ENCODE measurements at regions not wholly inside any gene's neighbourhood (a gene's known extent, or its start where the extent isn't known, plus 50 kb on each side); places are given as distances from the start of the nearest gene placed in this dataset.

GRCh38 chr20:50376179-50376887 is 133.8 kb upstream of the PTPN1 start:
- Histone ChIP-seq H3K23ac (ENCODE audit: low read length) (no peak overlapping the region), H3K9ac (ENCODE audit: low read length) (no peak overlapping the region), H2BK5ac (ENCODE audit: low read depth, low read length, poor library complexity) (no peak overlapping the region), H2AFZ (ENCODE audit: insufficient read depth, low read length, poor library complexity) (no peak overlapping the region), H3K4ac (ENCODE audit: low read depth, low read length) (no peak overlapping the region), H3K36me3 (ENCODE audit: control insufficient read depth in 1 of 2, insufficient read depth in 2 of 2, low read length in 2 of 2) (no peaks in the 10 kb centered on the region), H3K27ac (ENCODE audit: low read depth, low read length) (no peak overlapping the region), H4K8ac (ENCODE audit: low read depth, low read length) (no peak overlapping the region), H3K14ac (ENCODE audit: low read length) (no peak overlapping the region), H3K4me1 (ENCODE audit: control insufficient read depth in 1 of 2, insufficient read depth in 2 of 2, low read length in 2 of 2) (peaks cover 4 to 7% of the 10 kb centered on the region in 2 experiments), H3K27me3 (ENCODE audit: insufficient read depth, low read length) (no peaks in the 10 kb centered on the region), H3K79me1 (ENCODE audit: low read length) (peaks cover 9% of the 10 kb centered on the region), H4K12ac (ENCODE audit: low read depth, low read length) (no peak overlapping the region), H3K4me2 (ENCODE audit: low read length) (no peak overlapping the region), H2AK5ac (ENCODE audit: low read length) (no peak overlapping the region), H3K4me3 (ENCODE audit: low read depth, low read length) (no peak overlapping the region), H2BK120ac (ENCODE audit: insufficient read depth, low read length, poor library complexity) (no peak overlapping the region), H3K79me2 (ENCODE audit: control insufficient read depth, insufficient read depth, low read length, poor library complexity) (no peaks in the 10 kb centered on the region), H3K18ac (ENCODE audit: low read length) (no peak overlapping the region), H2BK12ac (ENCODE audit: low read length) (no peak overlapping the region), H3K9me3 (ENCODE audit: insufficient read depth, low read depth, low read length) (peaks cover 3% of the 10 kb centered on the region), H4K91ac (ENCODE audit: low read depth, low read length) (peak overlapping the region; percentile 5)
- peak in 1 of 2 donors; percentile 38 for DNase-seq
- no CpG with 5 or more reads among the region's 14 CpGs for WGBS (ENCODE audit: extremely low coverage, insufficient coverage, insufficient read length)

DNA sequence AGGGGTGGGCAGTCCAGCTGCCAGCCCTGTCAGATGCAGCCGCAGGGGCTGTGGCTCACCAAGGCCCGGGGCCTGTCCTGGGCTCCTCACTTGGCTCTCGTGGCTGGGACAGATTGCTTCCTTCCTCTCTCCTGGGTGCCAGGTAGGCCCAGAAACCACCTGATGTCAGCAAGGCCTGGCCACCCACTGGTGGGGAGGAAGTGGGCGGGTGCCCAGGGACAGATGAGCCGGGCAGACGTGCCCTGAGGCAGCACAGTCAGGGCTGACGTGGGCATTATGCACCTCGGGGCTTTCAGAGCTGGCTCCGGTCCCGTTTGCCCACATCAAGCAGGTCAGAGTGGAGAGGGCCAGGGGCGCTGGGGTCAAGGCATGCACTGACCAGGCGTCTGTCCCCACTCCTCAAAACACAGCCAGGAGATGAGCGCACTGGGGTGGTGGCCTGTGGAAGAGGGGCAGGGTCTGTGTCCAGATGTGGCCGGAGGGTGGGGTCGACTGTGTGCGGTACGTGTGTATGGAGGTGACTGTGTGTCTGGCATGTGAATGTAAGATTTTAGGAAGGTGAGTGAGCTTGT is 133.2 kb upstream of the PTPN1 start:
- peaks cover 3% of the 10 kb centered on the region for H3K9me3 ChIP-seq (ENCODE audit: insufficient read depth, low read depth, low read length)
- H4K12ac ChIP-seq (ENCODE audit: low read depth, low read length), result no peak overlapping the region
- no peak overlapping the region for H3K9ac ChIP-seq (ENCODE audit: low read length)
- H4K8ac ChIP-seq (ENCODE audit: low read depth, low read length), result no peak overlapping the region
- H3K18ac ChIP-seq (ENCODE audit: low read length), result no peak overlapping the region
- H2BK12ac ChIP-seq (ENCODE audit: low read length), result no peak overlapping the region
- no peak overlapping the region for H3K4me2 ChIP-seq (ENCODE audit: low read length)
- H2BK120ac ChIP-seq (ENCODE audit: insufficient read depth, low read length, poor library complexity), result no peak overlapping the region
- H4K91ac ChIP-seq (ENCODE audit: low read depth, low read length), result peak overlapping the region; percentile 5
- no peak overlapping the region for H3K23ac ChIP-seq (ENCODE audit: low read length)
- H3K27me3 ChIP-seq (ENCODE audit: insufficient read depth, low read length), result no peaks in the 10 kb centered on the region
- no CpG with 5 or more reads among the region's 17 CpGs for WGBS (ENCODE audit: extremely low coverage, insufficient coverage, insufficient read length)
- H3K4ac ChIP-seq (ENCODE audit: low read depth, low read length), result no peak overlapping the region
- H3K27ac ChIP-seq (ENCODE audit: low read depth, low read length), result no peak overlapping the region
- no peak overlapping the region for H3K4me3 ChIP-seq (ENCODE audit: low read depth, low read length)
- H2BK5ac ChIP-seq (ENCODE audit: low read depth, low read length, poor library complexity), result no peak overlapping the region
- H3K79me2 ChIP-seq (ENCODE audit: control insufficient read depth, insufficient read depth, low read length, poor library complexity), result no peaks in the 10 kb centered on the region
- no peaks in the 10 kb centered on the region for H3K36me3 ChIP-seq (ENCODE audit: control insufficient read depth in 1 of 2, insufficient read depth in 2 of 2, low read length in 2 of 2)
- DNase-seq, result peak; percentile 79 to 81
- no peak overlapping the region for H2AK5ac ChIP-seq (ENCODE audit: low read length)
- peaks cover 6% of the 10 kb centered on the region for H3K79me1 ChIP-seq (ENCODE audit: low read length)
- peaks cover 4 to 5% of the 10 kb centered on the region in 2 experiments for H3K4me1 ChIP-seq (ENCODE audit: control insufficient read depth in 1 of 2, insufficient read depth in 2 of 2, low read length in 2 of 2)
- H2AFZ ChIP-seq (ENCODE audit: insufficient read depth, low read length, poor library complexity), result no peak overlapping the region
- H3K14ac ChIP-seq (ENCODE audit: low read length), result no peak overlapping the region

GRCh38 chr20:50378170-50379000 is 131.8 kb upstream of the PTPN1 start:
- H3K36me3 ChIP-seq (ENCODE audit: control insufficient read depth in 1 of 2, insufficient read depth in 2 of 2, low read length in 2 of 2), result no peaks in the 10 kb centered on the region
- H3K4me1 ChIP-seq (ENCODE audit: control insufficient read depth in 1 of 2, insufficient read depth in 2 of 2, low read length in 2 of 2), result no peaks in the 10 kb centered on the region
- no peak overlapping the region for H4K12ac ChIP-seq (ENCODE audit: low read depth, low read length)
- no peak overlapping the region for H3K18ac ChIP-seq (ENCODE audit: low read length)
- no peak overlapping the region for H3K23ac ChIP-seq (ENCODE audit: low read length)
- no peak overlapping the region for H3K14ac ChIP-seq (ENCODE audit: low read length)
- H2BK12ac ChIP-seq (ENCODE audit: low read length), result no peak overlapping the region
- H4K91ac ChIP-seq (ENCODE audit: low read depth, low read length), result no peak overlapping the region
- no CpG with 5 or more reads among the region's 14 CpGs for WGBS (ENCODE audit: extremely low coverage, insufficient coverage, insufficient read length)
- H2BK5ac ChIP-seq (ENCODE audit: low read depth, low read length, poor library complexity), result no peak overlapping the region
- no peak overlapping the region for H3K27ac ChIP-seq (ENCODE audit: low read depth, low read length)
- no peak overlapping the region for H3K4ac ChIP-seq (ENCODE audit: low read depth, low read length)
- H2BK120ac ChIP-seq (ENCODE audit: insufficient read depth, low read length, poor library complexity), result no peak overlapping the region
- H3K4me3 ChIP-seq (ENCODE audit: low read depth, low read length), result no peak overlapping the region
- H3K79me1 ChIP-seq (ENCODE audit: low read length), result peaks cover 2% of the 10 kb centered on the region
- no peak overlapping the region for H3K9ac ChIP-seq (ENCODE audit: low read length)
- H3K4me2 ChIP-seq (ENCODE audit: low read length), result no peak overlapping the region
- H3K79me2 ChIP-seq (ENCODE audit: control insufficient read depth, insufficient read depth, low read length, poor library complexity), result no peaks in the 10 kb centered on the region
- H2AFZ ChIP-seq (ENCODE audit: insufficient read depth, low read length, poor library complexity), result no peak overlapping the region
- no peaks in the 10 kb centered on the region for H3K27me3 ChIP-seq (ENCODE audit: insufficient read depth, low read length)
- peaks cover 3% of the 10 kb centered on the region for H3K9me3 ChIP-seq (ENCODE audit: insufficient read depth, low read depth, low read length)
- H4K8ac ChIP-seq (ENCODE audit: low read depth, low read length), result no peak overlapping the region
- no peak overlapping the region for H2AK5ac ChIP-seq (ENCODE audit: low read length)
- DNase-seq, result no peak

DNA sequence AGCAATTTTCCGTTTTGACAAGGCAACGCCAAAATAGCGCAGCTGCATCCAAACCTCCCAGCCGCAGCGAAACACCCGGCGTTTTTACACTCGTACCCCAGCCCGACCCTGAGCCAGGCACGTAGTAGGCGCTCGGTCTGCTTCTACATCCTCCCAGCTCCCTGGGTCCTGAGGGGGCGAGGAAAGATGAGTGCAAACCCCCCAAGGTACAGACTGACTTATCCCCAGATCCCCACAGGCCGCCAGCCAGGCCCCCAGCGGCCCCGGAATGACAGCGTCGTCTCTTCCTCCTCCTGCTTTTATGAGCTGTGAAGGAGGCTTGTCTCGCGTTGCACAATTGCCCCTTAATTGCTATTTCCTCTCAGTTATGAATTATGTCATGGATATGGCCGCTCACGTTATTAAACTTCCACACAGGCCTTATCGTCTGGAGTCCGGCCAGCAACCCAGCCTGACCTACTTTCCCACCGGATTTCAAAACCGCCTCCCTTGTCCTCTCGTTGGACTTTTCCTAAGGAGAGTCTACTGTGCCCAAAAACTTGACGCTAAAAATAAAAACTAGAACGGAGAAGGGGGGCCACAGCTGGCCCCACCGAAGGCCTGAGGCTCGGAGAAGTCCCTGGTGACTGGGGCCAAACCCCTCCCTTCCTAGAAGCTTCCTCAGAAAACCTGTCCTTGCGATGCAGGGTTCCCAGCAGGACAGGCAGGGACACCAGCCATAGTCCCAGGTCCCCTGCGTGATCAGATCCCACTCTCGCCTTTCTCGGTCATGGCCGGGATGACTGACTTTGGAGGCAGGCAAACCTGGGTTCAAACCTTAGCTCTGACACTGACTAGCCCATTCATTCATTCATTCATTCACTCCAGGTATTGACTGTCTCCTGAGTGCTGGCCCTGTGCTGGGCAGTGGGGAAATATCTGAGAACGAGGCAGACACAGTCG is 130.9 kb upstream of the PTPN1 start:
- no peak overlapping the region for H4K91ac ChIP-seq (ENCODE audit: low read depth, low read length)
- no peak overlapping the region for H2BK5ac ChIP-seq (ENCODE audit: low read depth, low read length, poor library complexity)
- H3K18ac ChIP-seq (ENCODE audit: low read length), result no peak overlapping the region
- no peaks in the 10 kb centered on the region for H3K27me3 ChIP-seq (ENCODE audit: insufficient read depth, low read length)
- H3K4me2 ChIP-seq (ENCODE audit: low read length), result no peak overlapping the region
- H4K8ac ChIP-seq (ENCODE audit: low read depth, low read length), result no peak overlapping the region
- H2AFZ ChIP-seq (ENCODE audit: insufficient read depth, low read length, poor library complexity), result no peak overlapping the region
- no peaks in the 10 kb centered on the region for H3K79me2 ChIP-seq (ENCODE audit: control insufficient read depth, insufficient read depth, low read length, poor library complexity)
- H3K27ac ChIP-seq (ENCODE audit: low read depth, low read length), result no peak overlapping the region
- no peak overlapping the region for H3K4me3 ChIP-seq (ENCODE audit: low read depth, low read length)
- no peak overlapping the region for H3K14ac ChIP-seq (ENCODE audit: low read length)
- H2AK5ac ChIP-seq (ENCODE audit: low read length), result no peak overlapping the region
- no peak overlapping the region for H3K9ac ChIP-seq (ENCODE audit: low read length)
- no peaks in the 10 kb centered on the region for H3K4me1 ChIP-seq (ENCODE audit: control insufficient read depth in 1 of 2, insufficient read depth in 2 of 2, low read length in 2 of 2)
- no peaks in the 10 kb centered on the region for H3K36me3 ChIP-seq (ENCODE audit: control insufficient read depth in 1 of 2, insufficient read depth in 2 of 2, low read length in 2 of 2)
- no peak overlapping the region for H2BK120ac ChIP-seq (ENCODE audit: insufficient read depth, low read length, poor library complexity)
- H4K12ac ChIP-seq (ENCODE audit: low read depth, low read length), result no peak overlapping the region
- H3K79me1 ChIP-seq (ENCODE audit: low read length), result no peaks in the 10 kb centered on the region
- no CpG with 5 or more reads among the region's 38 CpGs for WGBS (ENCODE audit: extremely low coverage, insufficient coverage, insufficient read length)
- H3K23ac ChIP-seq (ENCODE audit: low read length), result no peak overlapping the region
- DNase-seq, result peak in 1 of 2 donors; percentile 46
- peaks cover 3% of the 10 kb centered on the region for H3K9me3 ChIP-seq (ENCODE audit: insufficient read depth, low read depth, low read length)
- H3K4ac ChIP-seq (ENCODE audit: low read depth, low read length), result no peak overlapping the region
- H2BK12ac ChIP-seq (ENCODE audit: low read length), result peak overlapping the region; percentile 35
